ENCODE measurements at regions not wholly inside any gene's neighbourhood (a gene's known extent, or its start where the extent isn't known, plus 50 kb on each side); places are given as distances from the start of the nearest gene placed in this dataset.

DNA sequence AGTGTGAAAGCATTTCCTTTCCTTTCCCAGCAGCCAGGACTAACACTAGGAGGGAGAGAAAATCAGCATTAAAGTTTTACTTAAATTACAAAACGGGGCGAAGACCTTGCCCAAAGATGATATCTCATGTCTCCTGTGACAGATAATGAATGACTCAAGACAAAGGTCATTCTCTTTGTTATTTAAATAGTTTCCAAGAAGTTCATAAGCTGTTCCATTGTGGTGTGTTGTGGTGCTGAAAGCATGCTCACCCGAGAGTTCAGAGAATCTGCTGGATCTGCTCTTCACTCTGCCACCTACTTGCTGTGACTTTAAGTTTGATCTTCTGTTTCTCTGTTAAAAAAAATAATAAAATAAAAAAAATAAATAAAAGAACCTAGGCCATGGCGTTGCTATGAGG lies 265.9 kb upstream of the NR4A3 start:
- no peak for DNase-seq (ENCODE audit: low spot score)

DNA sequence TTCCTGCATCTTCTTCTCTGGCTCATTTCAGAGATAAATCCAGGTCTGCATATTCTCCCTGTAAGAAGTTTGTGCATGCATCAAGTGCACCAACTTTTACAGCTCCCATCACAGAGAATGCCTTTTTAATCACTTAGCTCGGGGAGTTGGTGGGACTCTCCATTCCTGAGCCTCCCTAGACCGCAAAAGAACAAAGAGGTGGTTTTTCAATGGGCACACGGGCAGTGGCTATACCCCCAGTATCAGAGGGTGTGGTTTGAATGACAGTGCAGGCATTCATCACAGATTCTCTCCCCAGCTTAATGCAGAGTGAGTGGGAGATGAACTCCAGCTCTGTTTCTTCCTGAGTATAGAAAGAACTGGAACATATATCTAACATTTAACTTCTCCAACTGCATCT lies 264.7 kb upstream of the NR4A3 start:
- DNase-seq (ENCODE audit: low spot score) = no peak

DNA sequence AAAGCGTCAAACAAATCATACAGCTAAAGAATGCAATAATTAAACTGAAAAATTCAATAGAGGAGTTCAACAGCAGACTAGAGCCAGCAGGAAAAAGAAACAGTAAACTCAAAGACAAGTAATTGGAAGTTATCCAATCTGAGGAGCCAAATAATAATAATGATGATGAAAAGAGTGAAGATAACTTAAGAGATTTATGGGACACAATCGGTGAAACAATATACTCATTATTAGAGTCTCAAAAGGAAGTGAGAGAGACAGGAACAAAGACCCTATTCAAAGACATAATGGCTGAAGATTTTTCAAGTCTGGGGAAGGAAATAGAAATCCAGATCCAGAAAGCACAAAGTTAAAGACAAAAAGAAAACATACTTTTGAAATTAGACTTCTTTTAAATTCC lies 263.9 kb upstream of the NR4A3 start:
- DNase-seq (ENCODE audit: low spot score) = no peak

DNA sequence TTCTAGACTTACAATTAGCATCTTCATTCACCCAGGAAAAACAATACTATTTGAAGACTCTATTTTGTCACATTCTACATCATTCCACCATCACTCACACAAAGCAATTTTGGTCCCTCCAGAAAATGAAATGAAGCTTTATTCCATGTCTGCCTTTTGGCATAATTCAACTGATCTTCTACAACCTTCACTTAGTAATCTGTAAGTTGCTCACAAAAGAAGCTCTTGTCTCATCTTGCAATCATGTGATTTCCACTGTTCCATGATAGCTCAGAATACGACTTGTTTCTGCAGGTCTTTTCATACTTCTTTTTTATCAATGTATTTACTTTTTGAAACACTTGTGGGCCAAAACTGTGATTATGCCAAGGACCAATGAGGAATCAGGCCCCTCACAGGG lies 261.9 kb upstream of the NR4A3 start:
- no peak for DNase-seq (ENCODE audit: low spot score)

DNA sequence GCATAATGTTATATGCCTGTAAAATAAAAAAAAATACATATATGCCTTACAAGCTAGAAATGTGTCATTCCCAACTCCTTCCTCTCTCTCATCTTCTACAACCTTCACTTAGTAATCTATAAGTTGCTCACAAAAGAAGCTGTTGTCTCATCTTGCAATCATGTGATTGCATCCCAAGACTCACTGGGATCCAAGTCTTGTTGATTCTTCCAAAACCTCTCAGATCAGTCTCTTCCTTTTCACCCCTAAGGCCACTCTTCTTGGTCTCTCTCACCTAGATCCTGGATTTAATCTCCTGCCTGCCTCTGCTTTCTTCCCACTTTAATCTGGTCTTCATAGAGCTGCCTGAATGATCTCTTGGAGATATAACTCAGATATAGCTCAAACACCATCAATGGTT lies 261.1 kb upstream of the NR4A3 start:
- DNase-seq (ENCODE audit: low spot score) = no peak

- DNase-seq (ENCODE audit: low spot score) = no peak
These were observed 260.2 kb upstream of the NR4A3 start for GRCh38 chr9:99561509-99561917.

DNA sequence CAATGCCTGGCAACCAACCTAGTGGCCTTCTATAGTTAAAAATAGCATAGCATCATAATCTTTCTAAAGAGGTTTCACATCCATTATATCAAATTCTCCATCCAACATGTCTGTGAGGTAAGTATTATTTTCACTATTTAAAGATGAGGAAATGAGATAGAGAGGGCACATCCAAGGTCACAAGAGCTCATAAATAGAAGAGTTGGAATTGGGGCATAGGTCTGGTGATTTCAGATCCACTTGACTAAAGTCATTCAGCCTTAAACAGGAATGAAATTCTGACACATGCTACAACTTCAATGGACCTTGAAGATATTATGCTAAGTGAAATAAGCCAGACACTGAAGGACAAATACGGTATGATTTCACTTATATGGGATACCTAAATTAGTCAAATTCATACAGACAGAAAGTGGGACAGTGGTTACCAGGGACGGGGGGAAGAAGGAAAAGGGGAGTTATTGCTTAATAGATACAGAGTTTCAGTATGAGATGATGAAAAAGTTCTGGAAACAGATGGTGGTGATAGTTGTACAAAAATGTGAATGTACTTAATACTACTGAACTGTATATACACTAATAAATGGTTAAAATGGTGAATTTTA lies 259.6 kb upstream of the NR4A3 start:
- DNase-seq (ENCODE audit: low spot score) = no peak

DNA sequence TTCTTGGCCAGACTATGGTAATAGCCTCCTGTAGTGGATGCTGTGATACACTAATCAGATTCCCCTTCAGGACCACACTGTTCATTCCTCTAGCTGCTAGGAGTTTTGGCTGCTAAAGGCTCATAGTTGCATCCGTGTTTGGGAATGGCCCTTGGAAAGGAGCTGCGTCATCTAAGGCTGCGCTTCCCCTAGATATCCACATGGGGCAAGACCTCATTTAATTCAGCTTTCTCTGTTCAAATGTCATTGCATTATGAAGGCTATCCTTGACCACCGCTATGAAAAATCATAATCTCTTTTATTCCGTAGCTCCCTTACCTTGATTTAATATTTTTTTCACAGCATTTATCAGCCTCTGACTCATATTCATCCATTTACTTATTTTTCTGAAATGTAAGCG lies 258.3 kb upstream of the NR4A3 start:
- no peak for DNase-seq (ENCODE audit: low spot score)

GRCh38 chr9:99565203-99565602 lies 256.5 kb upstream of the NR4A3 start:
- no peak for DNase-seq (ENCODE audit: low spot score)

- DNase-seq (ENCODE audit: low spot score) = no peak
These were observed 254.2 kb upstream of the NR4A3 start for GRCh38 chr9:99567436-99567835.

DNA sequence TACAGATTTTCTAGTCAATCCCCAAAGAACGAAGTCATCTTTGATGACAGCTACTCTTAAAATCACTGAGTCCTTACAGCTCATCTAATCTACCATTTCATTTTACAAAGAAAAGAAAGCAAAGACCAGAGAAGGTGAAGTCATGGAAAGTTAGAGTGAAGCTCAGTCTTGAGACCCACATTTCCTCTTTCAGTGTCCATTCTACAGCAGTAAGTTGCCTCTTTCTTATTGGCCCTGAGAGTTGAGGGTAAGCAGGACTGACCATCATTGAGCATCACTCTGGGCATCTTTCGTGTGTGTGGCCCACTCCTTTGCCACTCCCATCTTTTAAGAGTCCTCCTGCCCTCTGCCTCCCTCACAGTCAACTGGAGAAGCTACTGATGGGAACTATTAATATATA lies 251.8 kb upstream of the NR4A3 start:
- DNase-seq (ENCODE audit: low spot score) = no peak

- no peak for DNase-seq (ENCODE audit: low spot score)
These were observed 249.1 kb upstream of the NR4A3 start for GRCh38 chr9:99572567-99572966.

DNA sequence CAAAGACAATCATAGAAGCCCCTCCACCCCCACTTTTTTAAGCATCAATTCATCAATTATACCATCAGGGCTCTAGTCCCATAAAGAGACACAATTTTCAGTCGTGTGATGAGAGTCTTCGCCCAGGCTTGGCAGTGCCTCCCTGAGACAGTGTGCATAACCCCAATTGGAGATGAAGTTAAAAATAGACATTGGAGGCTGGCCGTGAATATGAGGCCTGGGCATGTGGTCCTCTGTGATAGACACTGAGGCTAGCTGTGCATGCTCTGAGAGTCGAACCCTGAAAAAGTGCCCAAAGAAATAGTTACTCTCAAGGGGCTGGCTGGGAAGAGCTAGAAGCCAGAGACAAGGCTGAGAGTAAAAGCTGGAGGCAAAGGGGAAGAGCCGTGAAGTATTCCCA lies 248.6 kb upstream of the NR4A3 start:
- no peak for DNase-seq (ENCODE audit: low spot score)

DNA sequence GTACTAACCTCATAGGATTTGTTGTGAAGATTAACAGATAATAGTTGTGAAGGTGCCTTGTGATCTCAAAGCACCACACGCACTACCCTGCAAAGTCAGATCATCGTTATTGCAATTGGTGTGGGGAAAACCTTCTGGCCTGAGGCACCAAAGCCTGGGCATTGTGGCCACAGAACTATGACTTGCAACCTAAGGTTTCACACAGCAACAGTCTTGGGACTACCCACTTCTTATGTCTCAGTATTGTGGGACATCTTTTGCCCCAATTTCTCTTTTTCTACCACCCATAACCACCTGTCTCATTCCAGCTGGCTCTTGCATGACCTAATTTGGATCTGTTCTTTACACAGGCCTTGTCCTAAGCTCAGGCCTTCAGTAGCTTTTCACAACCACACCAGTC lies 247.8 kb upstream of the NR4A3 start:
- no peak for DNase-seq (ENCODE audit: low spot score)

- no peak for DNase-seq (ENCODE audit: low spot score)
These were observed 245.7 kb upstream of the NR4A3 start for GRCh38 chr9:99576002-99576401.

- no peak for DNase-seq (ENCODE audit: low spot score)
These were observed 244.8 kb upstream of the NR4A3 start for GRCh38 chr9:99576876-99577275.

DNA sequence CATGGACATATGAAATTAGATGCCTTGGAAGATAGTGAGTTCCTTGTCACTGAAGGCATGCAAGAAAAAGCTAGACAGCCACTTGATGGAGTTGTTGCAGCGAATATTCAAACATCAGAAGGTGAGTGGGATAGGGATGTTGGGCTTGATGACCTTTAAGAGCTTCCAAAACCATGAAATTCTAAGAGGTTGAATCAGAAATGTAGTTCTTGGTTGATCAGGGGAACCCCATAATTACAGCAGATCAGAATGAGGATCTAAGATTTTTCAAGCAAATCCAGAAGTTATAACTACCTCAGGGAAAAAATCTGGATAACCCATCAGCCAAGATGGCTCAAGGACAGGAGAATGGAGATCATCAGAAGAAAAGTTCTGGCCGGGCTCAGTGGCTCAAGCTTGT lies 244.3 kb upstream of the NR4A3 start:
- DNase-seq (ENCODE audit: low spot score) = no peak

DNA sequence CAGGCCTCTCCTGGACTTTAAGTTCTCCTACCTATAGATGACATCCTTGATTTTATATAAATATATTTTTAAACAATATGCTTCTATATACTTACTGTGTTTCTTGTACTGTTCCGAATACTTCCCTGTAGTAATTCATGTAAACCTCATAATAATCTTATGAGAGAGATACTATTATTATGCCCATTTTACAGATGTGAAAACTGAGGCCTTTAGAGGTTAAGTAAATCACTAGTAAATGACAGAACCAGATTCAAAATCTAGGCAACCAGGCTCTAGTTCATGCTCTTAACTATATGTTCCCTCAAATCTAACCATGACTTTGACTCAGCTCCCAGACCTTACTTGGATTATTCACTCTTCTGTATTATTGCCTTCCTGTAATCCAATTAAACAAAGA lies 243.0 kb upstream of the NR4A3 start:
- DNase-seq (ENCODE audit: low spot score) = no peak

GRCh38 chr9:99579964-99580363 lies 241.7 kb upstream of the NR4A3 start:
- DNase-seq (ENCODE audit: low spot score) = no peak

GRCh38 chr9:99582814-99583213 lies 238.9 kb upstream of the NR4A3 start:
- DNase-seq (ENCODE audit: low spot score) = no peak

DNA sequence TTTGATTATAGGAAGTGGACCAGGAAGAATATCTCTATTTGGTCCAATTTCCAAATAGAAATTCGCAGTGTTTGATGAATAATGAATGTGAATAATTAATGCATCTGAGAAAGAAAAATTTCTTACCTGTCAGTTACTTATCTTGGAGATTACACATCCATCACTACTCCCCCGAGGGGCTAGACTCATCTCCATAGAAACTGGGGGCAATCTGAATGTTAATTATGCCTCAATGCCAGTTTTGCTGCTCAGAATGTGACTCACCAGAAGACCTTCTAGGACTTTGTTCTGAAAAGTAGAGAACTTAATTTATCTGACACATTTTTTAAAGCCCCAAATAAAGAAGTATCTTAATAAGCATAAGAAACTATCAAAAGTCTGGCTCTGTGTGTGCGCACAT lies 233.4 kb upstream of the NR4A3 start:
- DNase-seq (ENCODE audit: low spot score) = no peak

GRCh38 chr9:99588747-99589146 lies 232.9 kb upstream of the NR4A3 start:
- DNase-seq (ENCODE audit: low spot score) = no peak

GRCh38 chr9:99590410-99590809 lies 231.3 kb upstream of the NR4A3 start:
- DNase-seq (ENCODE audit: low spot score) = no peak

DNA sequence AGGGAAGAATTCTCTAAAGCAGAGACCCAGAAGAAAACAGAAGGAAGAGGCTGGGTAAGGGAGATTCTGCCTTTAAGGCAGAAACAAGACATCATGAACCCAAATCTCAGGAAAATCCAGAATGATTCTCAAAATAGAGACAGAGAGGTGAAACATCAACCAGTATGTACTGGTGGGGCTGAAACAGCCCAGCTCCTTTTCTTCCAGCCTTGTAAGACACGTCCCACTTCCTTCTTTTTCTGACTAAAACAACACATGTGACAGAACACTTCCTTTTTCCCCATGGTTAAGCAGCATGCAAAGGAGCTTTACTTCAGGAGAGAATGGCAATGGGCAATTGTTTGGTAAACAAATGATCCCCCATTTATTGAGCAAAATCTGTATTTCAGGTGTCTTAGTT lies 230.8 kb upstream of the NR4A3 start:
- no peak for DNase-seq (ENCODE audit: low spot score)

GRCh38 chr9:99591770-99592169 lies 229.9 kb upstream of the NR4A3 start:
- DNase-seq (ENCODE audit: low spot score) = no peak
